ENCODE measurements at regions not wholly inside any gene's neighbourhood (a gene's known extent, or its start where the extent isn't known, plus 50 kb on each side); places are given as distances from the start of the nearest gene placed in this dataset.

GRCh38 chr16:86050591-86051367 is 151.8 kb downstream of the IRF8 start:
- TF ChIP-seq CTCF (IDR thresholded peaks at IDR 0.05), result no peak
- TF ChIP-seq EP300 (IDR thresholded peaks at IDR 0.05), result no peak
- no peak for TF ChIP-seq POLR2AphosphoS5 (IDR thresholded peaks at IDR 0.05)
- no peak for TF ChIP-seq POLR2A (IDR thresholded peaks at IDR 0.05)

All from sigmoid colon (tissue), 4 donors.